ENCODE measurements at regions not wholly inside any gene's neighbourhood (a gene's known extent, or its start where the extent isn't known, plus 50 kb on each side); places are given as distances from the start of the nearest gene placed in this dataset.

DNA sequence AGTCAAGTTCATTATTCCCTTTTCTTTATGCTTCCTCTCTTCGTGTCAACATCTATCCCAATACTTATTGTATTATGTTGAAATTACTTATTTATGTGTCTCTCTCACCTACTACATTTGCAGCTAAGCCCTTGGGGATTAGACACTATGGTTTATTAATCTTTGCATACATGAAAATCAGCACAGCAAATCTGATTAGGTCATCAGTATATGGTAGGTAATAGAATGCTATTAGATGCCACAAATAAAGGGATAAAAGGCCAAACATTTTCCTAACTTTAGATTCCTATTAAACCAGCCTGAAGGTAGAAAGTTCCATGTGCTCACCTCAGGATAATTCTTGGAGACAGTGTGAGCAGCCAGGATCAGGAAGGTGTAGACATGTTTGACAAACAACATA is 490.1 kb upstream of the MPDZ start:
- DNase-seq (ENCODE audit: low spot score) = no peak
- H2AFZ ChIP-seq (ENCODE audit: low read length) = no peak overlapping the region
- POLR2A ChIA-PET = no interaction called here
- H4K20me1 ChIP-seq (ENCODE audit: insufficient read depth, low read length) = no peaks in the 10 kb centered on the region
- H3K79me2 ChIP-seq (ENCODE audit: insufficient read depth, low read depth, low read length) = no peaks in the 10 kb centered on the region
- H3K27ac ChIP-seq (ENCODE audit: low read depth, low read length, poor library complexity, severe bottlenecking) = no peak overlapping the region
- intact Hi-C loops (cut with micrococcal nuclease; ENCODE audit: unreplicated experiment) = no loop called here
- no peaks in the 10 kb centered on the region for H3K9me3 ChIP-seq (ENCODE audit: low read length)
- no peaks in the 10 kb centered on the region for H3K9me2 ChIP-seq (ENCODE audit: insufficient read depth, low read length)
- H3K36me3 ChIP-seq (ENCODE audit: insufficient read depth, low read length) = no peaks in the 10 kb centered on the region
- H3K4me2 ChIP-seq (ENCODE audit: low read length) = no peak overlapping the region
- no peak overlapping the region for H3K4me3 ChIP-seq (ENCODE audit: low read depth, low read length, poor library complexity, severe bottlenecking)
- TF ChIP-seq EZH2phosphoT487 (IDR thresholded peaks at IDR 0.05; ENCODE audit: borderline replicate concordance, low read depth, low read length) = no peak
- TF ChIP-seq, protein P1, sequence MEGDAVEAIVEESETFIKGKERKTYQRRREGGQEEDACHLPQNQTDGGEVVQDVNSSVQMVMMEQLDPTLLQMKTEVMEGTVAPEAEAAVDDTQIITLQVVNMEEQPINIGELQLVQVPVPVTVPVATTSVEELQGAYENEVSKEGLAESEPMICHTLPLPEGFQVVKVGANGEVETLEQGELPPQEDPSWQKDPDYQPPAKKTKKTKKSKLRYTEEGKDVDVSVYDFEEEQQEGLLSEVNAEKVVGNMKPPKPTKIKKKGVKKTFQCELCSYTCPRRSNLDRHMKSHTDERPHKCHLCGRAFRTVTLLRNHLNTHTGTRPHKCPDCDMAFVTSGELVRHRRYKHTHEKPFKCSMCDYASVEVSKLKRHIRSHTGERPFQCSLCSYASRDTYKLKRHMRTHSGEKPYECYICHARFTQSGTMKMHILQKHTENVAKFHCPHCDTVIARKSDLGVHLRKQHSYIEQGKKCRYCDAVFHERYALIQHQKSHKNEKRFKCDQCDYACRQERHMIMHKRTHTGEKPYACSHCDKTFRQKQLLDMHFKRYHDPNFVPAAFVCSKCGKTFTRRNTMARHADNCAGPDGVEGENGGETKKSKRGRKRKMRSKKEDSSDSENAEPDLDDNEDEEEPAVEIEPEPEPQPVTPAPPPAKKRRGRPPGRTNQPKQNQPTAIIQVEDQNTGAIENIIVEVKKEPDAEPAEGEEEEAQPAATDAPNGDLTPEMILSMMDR (conservative IDR thresholded peaks at IDR 0.05; ENCODE audit: low read length) = no peak
- CTCF ChIA-PET (ENCODE audit: unreplicated experiment) = no interaction called here
- BruUV-seq (replicated peaks) = no TSS peak
- no peaks in the 10 kb centered on the region for H3K4me1 ChIP-seq (ENCODE audit: insufficient read depth, low read length, poor library complexity, severe bottlenecking)

DNA sequence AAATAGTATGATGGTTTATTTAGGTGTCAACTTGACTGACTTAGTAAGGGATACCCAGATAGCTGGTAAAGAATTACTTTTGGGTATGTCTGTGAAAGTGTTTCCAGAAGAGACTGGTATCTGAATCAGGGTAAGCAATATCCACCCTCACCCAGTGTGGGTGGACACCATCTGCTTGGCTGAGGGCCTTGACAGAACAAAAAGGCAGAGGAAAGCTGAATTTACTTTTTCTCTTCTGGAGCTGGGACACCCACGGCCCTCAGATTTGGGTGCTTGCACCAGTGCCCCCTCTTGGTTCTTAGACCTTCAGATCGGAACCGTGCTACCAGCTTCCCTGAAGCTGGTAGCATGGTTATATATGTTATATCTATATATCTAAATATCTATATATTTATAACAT is 489.5 kb upstream of the MPDZ start:
- POLR2A ChIA-PET = no interaction called here
- no peak for DNase-seq (ENCODE audit: low spot score)

DNA sequence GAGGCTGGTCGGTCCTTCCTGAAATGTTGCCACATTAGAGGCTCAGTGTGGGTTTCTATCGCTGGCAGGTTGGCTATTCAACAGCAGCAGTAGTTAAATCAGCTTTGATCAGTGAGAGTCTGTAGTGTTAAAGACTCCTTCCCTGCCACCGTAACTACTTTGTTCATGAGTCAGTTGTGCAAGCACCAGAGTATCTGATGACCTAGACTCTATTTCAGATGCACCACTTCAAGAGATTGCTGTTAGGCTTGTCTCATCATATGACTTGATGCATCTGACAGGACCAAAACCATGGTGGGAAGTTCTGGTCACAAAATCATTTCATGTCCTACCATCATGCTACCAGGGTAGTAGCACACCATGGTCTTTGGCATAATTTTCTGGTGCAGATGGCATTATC is 482.7 kb upstream of the MPDZ start:
- Histone ChIP-seq H3K4me3 (ENCODE audit: low read depth, low read length, poor library complexity, severe bottlenecking) (no peak overlapping the region), H3K9me3 (ENCODE audit: low read length) (no peaks in the 10 kb centered on the region), H3K79me2 (ENCODE audit: insufficient read depth, low read depth, low read length) (no peaks in the 10 kb centered on the region), H3K4me1 (ENCODE audit: insufficient read depth, low read length, poor library complexity, severe bottlenecking) (no peaks in the 10 kb centered on the region), H3K9me2 (ENCODE audit: insufficient read depth, low read length) (no peaks in the 10 kb centered on the region), H3K27ac (ENCODE audit: low read depth, low read length, poor library complexity, severe bottlenecking) (no peak overlapping the region), H3K4me2 (ENCODE audit: low read length) (no peak overlapping the region), H3K36me3 (ENCODE audit: insufficient read depth, low read length) (no peaks in the 10 kb centered on the region), H2AFZ (ENCODE audit: low read length) (no peak overlapping the region), H4K20me1 (ENCODE audit: insufficient read depth, low read length) (no peaks in the 10 kb centered on the region)
- CTCF ChIA-PET (ENCODE audit: unreplicated experiment) = no interaction called here
- no TSS peak for BruUV-seq (replicated peaks)
- DNase-seq (ENCODE audit: low spot score) = no peak
- intact Hi-C loops (cut with micrococcal nuclease; ENCODE audit: unreplicated experiment) = no loop called here
- POLR2A ChIA-PET = no interaction called here
- TF ChIP-seq, protein P1 (conservative IDR thresholded peaks at IDR 0.05; ENCODE audit: low read length) = no peak
- TF ChIP-seq EZH2phosphoT487 (IDR thresholded peaks at IDR 0.05; ENCODE audit: borderline replicate concordance, low read depth, low read length) = no peak

More for the DNA sequence above, 489.5 kb upstream of the MPDZ start:
- no peaks in the 10 kb centered on the region for H3K9me3 ChIP-seq (ENCODE audit: low read length)
- no peaks in the 10 kb centered on the region for H3K36me3 ChIP-seq (ENCODE audit: insufficient read depth, low read length)
- no peaks in the 10 kb centered on the region for H3K79me2 ChIP-seq (ENCODE audit: insufficient read depth, low read depth, low read length)
- no peaks in the 10 kb centered on the region for H3K9me2 ChIP-seq (ENCODE audit: insufficient read depth, low read length)
- intact Hi-C loops (cut with micrococcal nuclease; ENCODE audit: unreplicated experiment) = no loop called here
- BruUV-seq (replicated peaks) = no TSS peak
- H4K20me1 ChIP-seq (ENCODE audit: insufficient read depth, low read length) = no peaks in the 10 kb centered on the region
- no peaks in the 10 kb centered on the region for H3K4me1 ChIP-seq (ENCODE audit: insufficient read depth, low read length, poor library complexity, severe bottlenecking)
- H2AFZ ChIP-seq (ENCODE audit: low read length) = no peak overlapping the region
- CTCF ChIA-PET (ENCODE audit: unreplicated experiment) = no interaction called here
- H3K4me2 ChIP-seq (ENCODE audit: low read length) = no peak overlapping the region
- TF ChIP-seq, protein P1 (conservative IDR thresholded peaks at IDR 0.05; ENCODE audit: low read length) = no peak
- TF ChIP-seq EZH2phosphoT487 (IDR thresholded peaks at IDR 0.05; ENCODE audit: borderline replicate concordance, low read depth, low read length) = no peak
- no peak overlapping the region for H3K27ac ChIP-seq (ENCODE audit: low read depth, low read length, poor library complexity, severe bottlenecking)
- no peak overlapping the region for H3K4me3 ChIP-seq (ENCODE audit: low read depth, low read length, poor library complexity, severe bottlenecking)

Data from OCI-LY7 (cell line).